ENCODE measurements at regions not wholly inside any gene's neighbourhood (a gene's known extent, or its start where the extent isn't known, plus 50 kb on each side); places are given as distances from the start of the nearest gene placed in this dataset.

DNA sequence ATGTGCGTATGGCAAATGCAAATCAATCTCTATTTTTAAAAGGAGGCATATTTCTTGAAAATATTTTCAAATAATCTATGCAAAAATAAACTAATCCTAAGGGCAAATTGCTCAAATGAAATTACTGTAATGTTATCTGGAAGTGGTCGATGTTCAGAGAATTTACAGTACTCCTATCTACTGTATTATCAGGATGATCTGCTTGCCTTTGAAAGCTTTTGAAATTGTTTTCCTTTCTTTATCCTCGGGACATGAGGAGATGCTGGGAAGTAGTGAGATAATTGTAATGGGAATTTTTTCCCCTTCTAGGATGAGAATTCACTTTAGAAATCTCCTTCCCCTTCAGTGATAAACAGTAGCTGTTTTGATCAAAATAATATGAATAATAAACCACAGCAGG lies 577.2 kb upstream of the MIR17HG start:
- no peak overlapping the region for H3K27ac ChIP-seq (replicated peaks)
- H3K27me3 ChIP-seq (ENCODE audit: insufficient read depth, poor library complexity, severe bottlenecking): no peaks in the 10 kb centered on the region
- no peak for TF ChIP-seq GABPA (IDR thresholded peaks at IDR 0.05; ENCODE audit: low read depth)
- TF ChIP-seq POLR2AphosphoS5 (IDR thresholded peaks at IDR 0.05; ENCODE audit: low read depth): no peak
- no peak for TF ChIP-seq REST (IDR thresholded peaks at IDR 0.05; ENCODE audit: insufficient replicate concordance, low read depth)
- TF ChIP-seq, protein P1, sequence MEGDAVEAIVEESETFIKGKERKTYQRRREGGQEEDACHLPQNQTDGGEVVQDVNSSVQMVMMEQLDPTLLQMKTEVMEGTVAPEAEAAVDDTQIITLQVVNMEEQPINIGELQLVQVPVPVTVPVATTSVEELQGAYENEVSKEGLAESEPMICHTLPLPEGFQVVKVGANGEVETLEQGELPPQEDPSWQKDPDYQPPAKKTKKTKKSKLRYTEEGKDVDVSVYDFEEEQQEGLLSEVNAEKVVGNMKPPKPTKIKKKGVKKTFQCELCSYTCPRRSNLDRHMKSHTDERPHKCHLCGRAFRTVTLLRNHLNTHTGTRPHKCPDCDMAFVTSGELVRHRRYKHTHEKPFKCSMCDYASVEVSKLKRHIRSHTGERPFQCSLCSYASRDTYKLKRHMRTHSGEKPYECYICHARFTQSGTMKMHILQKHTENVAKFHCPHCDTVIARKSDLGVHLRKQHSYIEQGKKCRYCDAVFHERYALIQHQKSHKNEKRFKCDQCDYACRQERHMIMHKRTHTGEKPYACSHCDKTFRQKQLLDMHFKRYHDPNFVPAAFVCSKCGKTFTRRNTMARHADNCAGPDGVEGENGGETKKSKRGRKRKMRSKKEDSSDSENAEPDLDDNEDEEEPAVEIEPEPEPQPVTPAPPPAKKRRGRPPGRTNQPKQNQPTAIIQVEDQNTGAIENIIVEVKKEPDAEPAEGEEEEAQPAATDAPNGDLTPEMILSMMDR (IDR thresholded peaks at IDR 0.05; ENCODE audit: insufficient read depth, low read length): no peak
- no peak for TF ChIP-seq SPI1 (IDR thresholded peaks at IDR 0.05; ENCODE audit: borderline replicate concordance, low read depth)
- no peak for DNase-seq (ENCODE audit: low read depth in 1 of 2, low spot score in 1 of 2)
- H3K4me3 ChIP-seq (replicated peaks; ENCODE audit: insufficient read depth, low read length): no peak overlapping the region

DNA sequence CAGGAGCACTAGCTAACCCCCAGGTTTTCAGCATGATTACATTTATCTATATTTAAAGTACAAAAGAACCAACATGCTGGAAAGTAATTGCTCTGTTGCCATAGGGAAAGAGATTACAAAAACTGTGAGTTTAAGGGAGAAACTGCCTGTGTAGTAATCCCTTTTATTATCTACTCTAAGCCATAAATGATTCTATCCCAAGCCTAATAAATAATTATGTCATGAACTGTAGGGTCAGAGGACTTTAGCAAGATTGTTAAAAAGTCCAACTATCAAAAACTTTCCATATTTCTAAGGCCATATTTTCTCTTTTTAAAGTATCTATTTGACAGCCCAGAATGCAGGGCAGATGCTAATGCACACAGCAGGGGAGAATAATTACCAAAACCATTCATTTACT lies 573.8 kb upstream of the MIR17HG start:
- Histone ChIP-seq H3K4me3 (replicated peaks; ENCODE audit: insufficient read depth, low read length) (no peak overlapping the region), H3K27me3 (ENCODE audit: insufficient read depth, poor library complexity, severe bottlenecking) (peaks cover 2% of the 10 kb centered on the region), H3K27ac (replicated peaks) (no peak overlapping the region)
- DNase-seq (ENCODE audit: low read depth in 1 of 2, low spot score in 1 of 2): no peak
- TF ChIP-seq POLR2AphosphoS5 (IDR thresholded peaks at IDR 0.05; ENCODE audit: low read depth) (no peak), GABPA (IDR thresholded peaks at IDR 0.05; ENCODE audit: low read depth) (no peak), REST (IDR thresholded peaks at IDR 0.05; ENCODE audit: insufficient replicate concordance, low read depth) (no peak), SPI1 (IDR thresholded peaks at IDR 0.05; ENCODE audit: borderline replicate concordance, low read depth) (no peak)
- TF ChIP-seq, protein P1 (IDR thresholded peaks at IDR 0.05; ENCODE audit: insufficient read depth, low read length): no peak

DNA sequence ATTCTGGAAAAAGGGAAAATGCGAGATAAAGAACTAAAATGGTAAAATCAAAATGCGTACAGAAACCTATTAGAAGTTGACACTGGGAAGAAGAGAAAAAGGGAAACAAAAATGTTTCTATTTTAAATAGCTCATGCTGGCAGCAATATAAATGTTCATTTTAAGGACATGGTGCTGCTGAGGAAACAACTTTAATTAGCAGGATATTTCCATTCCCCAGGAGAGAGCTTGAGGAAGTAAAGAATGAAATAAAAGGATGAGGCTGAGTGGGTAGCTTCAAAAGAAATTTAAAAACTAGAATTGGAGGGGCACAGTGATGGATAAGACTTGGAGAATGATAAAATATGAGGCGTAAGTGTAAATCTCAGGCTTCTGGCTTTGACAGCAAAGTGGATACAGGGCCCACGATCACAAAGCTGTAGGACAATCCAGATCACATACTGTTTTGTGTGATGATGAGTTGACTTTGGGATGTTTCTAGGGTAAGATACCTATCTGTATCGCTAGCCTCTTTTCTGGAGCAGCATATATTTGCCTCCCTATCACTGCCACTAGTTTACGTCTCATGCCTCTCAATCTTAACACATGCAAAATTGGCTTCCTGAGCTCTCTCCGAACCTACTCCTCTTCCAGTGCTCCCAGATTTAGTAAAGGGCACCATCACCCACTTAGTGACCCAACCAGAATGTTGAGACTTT lies 571.3 kb upstream of the MIR17HG start:
- no peak for DNase-seq (ENCODE audit: low read depth in 1 of 2, low spot score in 1 of 2)
- TF ChIP-seq POLR2AphosphoS5 (IDR thresholded peaks at IDR 0.05; ENCODE audit: low read depth): no peak
- TF ChIP-seq GABPA (IDR thresholded peaks at IDR 0.05; ENCODE audit: low read depth): no peak
- TF ChIP-seq, protein P1 (IDR thresholded peaks at IDR 0.05; ENCODE audit: insufficient read depth, low read length): no peak
- TF ChIP-seq SPI1 (IDR thresholded peaks at IDR 0.05; ENCODE audit: borderline replicate concordance, low read depth): no peak
- no peak for TF ChIP-seq REST (IDR thresholded peaks at IDR 0.05; ENCODE audit: insufficient replicate concordance, low read depth)
- Histone ChIP-seq H3K27ac (replicated peaks) (no peak overlapping the region), H3K4me3 (replicated peaks; ENCODE audit: insufficient read depth, low read length) (no peak overlapping the region), H3K27me3 (ENCODE audit: insufficient read depth, poor library complexity, severe bottlenecking) (peaks cover 2% of the 10 kb centered on the region)
